ENCODE measurements at regions not wholly inside any gene's neighbourhood (a gene's known extent, or its start where the extent isn't known, plus 50 kb on each side); places are given as distances from the start of the nearest gene placed in this dataset.
A peak's percentile ranks its signal among the peaks of the same experiment; 100 is the strongest.
"Not testable (repeated sequence)": the region's sequence is repeated elsewhere in the genome, so short reads cannot be mapped to it uniquely, and the experiment has no call there.

- DNase-seq, result no peak
Observed at GRCh38 chr4:149987330-149988086, 90.7 kb upstream of the DCLK2 start.

- DNase-seq, result no peak
Observed at GRCh38 chr4:149988087-149988410, 90.2 kb upstream of the DCLK2 start.

GRCh38 chr4:149993030-149993429 is 85.2 kb upstream of the DCLK2 start:
- no peak for DNase-seq

DNA sequence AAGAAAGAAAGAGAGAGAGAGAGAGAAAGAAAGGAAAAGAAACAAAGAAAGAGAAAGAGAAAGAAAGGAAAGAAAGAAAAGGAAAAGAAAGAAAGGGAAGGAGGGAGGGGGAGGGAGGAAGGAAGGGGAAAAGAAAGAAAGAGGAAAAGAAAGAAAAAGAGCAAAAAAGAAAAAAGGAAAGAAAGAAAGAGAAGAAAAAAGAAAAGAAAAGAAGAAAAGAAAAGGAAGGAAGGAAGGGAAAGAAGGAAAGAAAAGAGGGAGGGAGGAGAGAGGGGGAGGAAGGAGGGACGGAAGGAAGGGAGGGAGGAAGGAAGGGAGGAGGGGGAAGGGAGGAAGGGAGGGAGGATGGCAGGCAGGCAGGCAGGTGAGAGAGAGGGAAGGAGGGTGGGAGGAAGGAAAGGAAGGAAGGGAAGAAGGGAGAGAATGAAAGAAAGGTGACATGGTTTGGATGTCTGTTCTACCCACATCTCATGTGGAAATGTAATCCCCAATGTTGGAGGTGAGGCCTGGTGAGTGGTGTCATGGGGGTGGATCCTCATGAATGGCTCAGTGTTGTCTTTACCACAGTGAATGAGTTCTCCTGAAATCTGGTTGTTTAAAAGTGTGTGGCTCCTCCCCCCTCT is 83.0 kb upstream of the DCLK2 start:
- DNase-seq, result no peak

GRCh38 chr4:149997881-149998421 is 80.3 kb upstream of the DCLK2 start:
- no peak for DNase-seq

DNA sequence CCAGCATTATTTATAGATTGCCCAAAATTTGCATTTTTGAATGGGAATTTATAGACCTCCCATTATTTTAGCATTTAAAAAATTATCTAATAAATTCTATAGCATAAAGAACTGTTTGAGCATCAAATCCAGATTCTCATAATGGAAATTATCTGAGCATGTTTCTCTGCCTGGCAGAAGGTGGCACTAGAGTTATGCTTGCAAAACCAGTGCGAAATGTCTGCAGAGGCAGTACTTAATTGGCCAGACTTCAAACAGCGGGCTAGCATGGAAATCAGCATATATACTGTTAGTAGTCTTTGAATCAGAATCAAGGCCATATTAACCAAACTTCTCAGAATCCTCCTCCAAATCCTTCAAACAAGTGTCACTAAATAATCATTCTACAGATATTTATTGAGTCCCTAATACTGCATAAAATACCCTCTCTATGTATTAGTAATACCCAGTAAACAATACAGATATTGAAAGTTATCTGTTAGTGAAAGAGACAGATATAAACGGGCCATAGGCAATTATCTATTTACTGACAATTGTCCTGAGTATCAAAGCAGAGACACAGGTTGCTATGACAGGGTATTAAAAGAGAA is 78.7 kb upstream of the DCLK2 start:
- peak in 1 of 2 experiments; percentile 31 for DNase-seq

DNA sequence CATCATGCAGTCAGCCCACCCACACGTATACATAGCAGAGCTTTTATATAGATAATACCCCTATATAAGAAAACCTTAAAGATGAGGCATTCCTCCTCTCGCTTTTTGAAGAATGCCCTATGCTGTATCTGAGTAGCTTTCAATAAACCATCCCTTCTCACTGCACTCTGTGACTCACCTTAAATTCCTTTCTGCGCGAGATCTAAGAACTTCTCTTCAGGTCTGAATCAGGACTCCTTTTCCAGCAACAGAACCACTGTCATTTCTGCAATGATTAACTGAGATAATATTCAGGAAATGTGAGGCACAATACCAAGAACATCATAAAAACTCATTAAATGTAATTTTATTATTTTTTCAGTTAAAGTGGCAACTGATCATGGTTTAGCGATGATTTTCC is 76.4 kb upstream of the DCLK2 start:
- no peak for DNase-seq

GRCh38 chr4:150002561-150002960 is 75.7 kb upstream of the DCLK2 start:
- DNase-seq, result no peak

DNA sequence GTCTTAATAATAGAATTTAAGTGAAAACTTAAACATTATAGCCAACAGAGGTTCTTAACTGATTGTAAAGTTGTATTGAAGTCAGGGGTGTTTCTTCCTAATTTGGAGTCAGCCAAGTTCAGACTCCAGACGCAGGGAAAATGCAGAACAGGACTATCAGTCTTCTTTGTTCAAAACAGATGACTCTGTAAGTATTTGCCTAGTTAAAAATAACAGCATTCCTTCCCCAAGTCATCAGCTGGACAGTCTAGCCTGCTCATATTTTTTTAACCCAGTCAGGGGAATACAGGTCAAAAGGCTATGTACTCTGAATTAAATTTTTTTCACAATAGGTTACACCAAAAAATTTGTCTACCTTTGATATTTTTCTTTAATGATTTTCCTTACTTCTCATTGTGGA is 73.8 kb upstream of the DCLK2 start:
- DNase-seq, result no peak

- no peak for DNase-seq
Observed at GRCh38 chr4:150005537-150005936, 72.7 kb upstream of the DCLK2 start.

DNA sequence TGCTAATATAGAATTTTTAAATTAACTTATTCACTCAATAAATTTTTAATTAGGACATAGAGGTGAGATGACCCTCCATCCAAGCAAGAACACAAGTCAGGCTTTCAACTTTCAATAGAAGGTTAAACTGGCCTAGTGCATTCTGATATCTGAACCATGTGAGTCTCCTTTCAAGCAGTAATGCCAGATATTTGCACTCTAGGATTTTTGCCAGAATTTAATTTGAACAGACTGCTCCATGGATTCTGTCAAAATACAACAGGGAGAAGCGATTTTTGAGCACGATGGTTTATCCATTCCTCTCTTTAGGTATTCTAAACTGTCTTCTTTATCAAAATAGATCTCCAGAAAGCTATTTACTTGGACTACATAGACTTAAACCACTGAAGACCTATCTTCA is 72.0 kb upstream of the DCLK2 start:
- no peak for DNase-seq

DNA sequence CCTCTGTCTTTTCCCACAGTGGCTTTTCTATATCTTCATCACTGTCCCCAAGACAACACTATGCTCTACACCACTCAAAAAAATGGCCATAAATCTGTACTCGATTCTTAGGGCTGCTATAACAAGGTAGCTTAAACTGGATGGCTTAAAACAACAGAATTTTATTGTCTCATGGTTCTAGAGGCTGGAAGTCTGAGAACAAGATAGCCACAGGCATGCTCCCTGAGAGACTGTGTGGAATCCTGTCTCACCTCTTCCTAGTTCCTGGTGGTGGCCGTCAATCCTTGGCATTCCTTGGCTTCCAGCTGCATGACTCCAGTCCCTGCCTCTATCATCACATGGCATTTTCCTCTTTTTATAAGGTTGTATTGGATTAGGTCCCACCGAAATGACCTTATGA is 70.7 kb upstream of the DCLK2 start:
- DNase-seq, result peak in 1 of 2 experiments; percentile 14

DNA sequence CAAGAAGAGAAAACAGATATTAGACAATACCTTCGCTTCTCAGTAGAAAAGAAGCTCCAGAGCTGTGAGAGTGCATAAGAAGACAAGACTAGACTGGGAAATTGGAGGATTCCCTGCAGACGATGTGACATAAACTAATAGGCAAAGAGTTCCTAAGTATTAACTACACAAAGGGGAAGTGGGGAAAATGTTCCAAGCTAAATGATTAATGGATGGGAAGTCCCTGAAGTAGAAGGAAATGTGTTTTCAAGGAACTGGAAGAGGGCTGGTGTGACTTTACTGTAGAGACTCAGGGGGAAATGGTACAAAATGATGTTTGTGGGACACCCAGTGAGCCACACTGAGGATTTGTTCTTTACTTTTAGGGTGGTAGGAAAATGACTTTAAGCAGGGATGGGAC is 69.7 kb upstream of the DCLK2 start:
- DNase-seq, result no peak

DNA sequence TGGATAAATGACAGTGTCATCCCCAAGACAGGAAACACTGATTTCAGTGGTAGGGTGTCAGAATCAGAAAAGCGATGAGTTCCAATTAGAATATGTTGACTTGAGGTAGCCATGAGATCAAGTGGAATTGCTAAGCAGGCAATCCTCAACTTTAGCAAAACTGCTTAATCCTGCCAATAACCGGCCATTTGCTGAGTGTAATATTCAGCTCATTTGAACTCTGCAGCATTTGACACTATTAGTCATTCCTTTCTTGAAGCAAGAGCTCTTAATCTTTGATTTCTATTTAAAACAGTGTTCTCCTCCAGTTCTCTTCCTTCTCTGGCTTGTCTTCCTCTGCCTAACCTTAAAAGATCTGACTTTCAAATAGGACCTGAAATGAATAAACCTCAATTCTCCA is 68.7 kb upstream of the DCLK2 start:
- no peak for DNase-seq

- DNase-seq, result peak in 1 of 2 experiments; percentile 55
Observed at GRCh38 chr4:150010525-150011126, 67.6 kb upstream of the DCLK2 start.

DNA sequence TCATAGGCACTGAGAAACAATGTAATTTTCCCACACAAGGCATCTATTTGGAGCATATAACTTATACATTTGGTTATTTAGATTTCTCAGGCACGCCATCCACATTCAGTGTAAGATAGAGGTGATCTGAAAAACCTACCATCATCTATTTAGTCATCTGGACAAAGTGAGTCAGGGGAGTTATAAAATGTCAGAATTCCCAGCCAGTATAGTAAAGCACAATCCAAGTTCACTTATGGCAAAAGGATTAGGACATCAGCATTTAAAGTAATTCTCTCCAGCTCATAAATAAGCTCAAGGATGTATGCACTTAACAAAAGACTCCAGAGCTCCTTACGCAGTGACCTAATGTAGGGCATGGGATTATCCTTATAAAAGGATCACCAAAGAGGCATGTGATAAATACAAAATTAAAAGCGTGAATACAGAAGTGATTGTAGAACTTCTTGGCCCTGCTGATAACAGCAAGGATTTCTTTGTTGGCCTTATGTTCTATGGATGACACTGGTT is 65.3 kb upstream of the DCLK2 start:
- no peak for DNase-seq

GRCh38 chr4:150015910-150016309 is 62.3 kb upstream of the DCLK2 start:
- not testable (repeated sequence) for DNase-seq

GRCh38 chr4:150016621-150017020 is 61.6 kb upstream of the DCLK2 start:
- not testable (repeated sequence) for DNase-seq

GRCh38 chr4:150018257-150018656 is 60.0 kb upstream of the DCLK2 start:
- no peak for DNase-seq

DNA sequence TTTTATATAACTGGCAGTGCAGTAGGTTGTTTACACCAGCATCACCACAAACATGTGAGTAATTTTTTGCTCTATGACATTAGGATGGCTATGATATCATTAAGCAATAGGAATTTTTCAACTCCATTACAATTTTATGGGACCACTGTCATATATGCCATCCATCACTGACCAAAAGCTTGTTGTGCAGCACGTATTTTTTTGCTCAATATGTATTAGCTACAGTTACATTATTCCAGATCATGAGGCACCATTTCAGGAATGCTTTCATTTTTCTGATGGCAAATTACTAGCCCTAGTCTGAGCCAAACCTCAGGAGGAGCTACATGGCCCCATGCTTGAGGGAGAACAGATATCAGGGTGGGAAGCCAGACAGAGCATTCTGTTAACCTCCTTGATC is 56.8 kb upstream of the DCLK2 start:
- no peak for DNase-seq

DNA sequence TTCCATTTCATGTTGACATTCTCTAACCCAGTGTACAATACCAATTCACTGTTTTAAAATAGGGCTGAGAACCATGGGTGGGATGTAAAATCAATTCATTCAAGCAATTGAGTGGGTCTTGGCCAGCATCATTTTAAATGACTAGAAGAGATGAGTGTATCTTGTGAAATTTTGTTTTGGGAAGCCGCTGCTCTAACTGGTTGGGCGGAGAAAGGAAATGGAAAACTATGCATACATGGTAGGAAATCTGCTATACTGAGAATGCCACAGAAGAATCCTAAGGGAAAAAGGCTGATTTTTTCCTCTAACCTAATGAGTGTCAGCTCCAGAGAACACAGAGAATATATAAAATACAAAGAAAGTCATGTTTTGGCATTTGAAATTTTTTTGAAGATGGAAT is 54.8 kb upstream of the DCLK2 start:
- no peak for DNase-seq

GRCh38 chr4:150026987-150027386 is 51.3 kb upstream of the DCLK2 start:
- DNase-seq, result not testable (repeated sequence)
